GM21390 (cell line): ENCODE measurements at regions not wholly inside any gene's neighbourhood (a gene's known extent, or its start where the extent isn't known, plus 50 kb on each side); places are given as distances from the start of the nearest gene placed in this dataset.

Experiments used
- ATAC-seq: cut with Tn5 transposase; IDR thresholded peaks from one replicate; pipeline ENCODE4 v1.9.1; 2021; ENCODE audit not compliant: unreplicated experiment

DNA sequence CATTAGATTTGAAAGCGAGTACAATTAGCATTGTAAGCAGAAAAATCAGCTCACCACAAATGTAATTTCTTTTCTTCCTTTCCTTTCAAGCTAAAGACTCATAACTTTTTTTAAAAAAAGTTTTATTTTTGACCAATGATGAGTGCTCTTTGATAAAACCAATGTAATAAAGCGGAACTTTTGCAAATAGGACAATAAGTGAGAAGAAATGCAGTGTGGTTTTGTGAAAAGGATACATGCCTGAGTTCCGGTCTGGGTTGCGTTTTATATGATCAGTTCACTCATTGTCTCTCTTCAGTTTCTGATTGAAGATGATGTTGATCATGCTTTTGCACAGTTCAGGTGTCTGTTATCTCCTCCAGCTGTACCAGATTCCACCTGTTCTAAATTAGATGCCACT lies 274.4 kb downstream of the KLF12 start:
- no peak for ATAC-seq

DNA sequence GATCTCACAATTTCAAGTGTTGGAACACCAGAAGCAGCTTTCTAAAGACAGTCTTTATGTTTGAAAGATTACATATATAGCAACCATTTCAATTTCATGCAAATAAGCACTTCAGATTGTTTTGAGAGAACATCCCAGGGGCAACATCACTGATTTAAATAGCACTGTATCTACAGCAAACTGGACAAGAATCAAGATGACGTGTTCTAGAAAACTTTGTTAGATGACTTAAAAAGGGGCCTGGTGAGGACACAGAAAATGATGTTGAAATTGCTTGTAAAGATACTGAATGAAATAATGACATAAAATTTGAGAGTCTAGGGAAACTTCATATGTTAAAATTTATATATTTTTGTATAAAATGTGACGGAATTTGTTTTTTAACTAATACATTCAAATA lies 277.1 kb downstream of the KLF12 start:
- ATAC-seq = no peak

DNA sequence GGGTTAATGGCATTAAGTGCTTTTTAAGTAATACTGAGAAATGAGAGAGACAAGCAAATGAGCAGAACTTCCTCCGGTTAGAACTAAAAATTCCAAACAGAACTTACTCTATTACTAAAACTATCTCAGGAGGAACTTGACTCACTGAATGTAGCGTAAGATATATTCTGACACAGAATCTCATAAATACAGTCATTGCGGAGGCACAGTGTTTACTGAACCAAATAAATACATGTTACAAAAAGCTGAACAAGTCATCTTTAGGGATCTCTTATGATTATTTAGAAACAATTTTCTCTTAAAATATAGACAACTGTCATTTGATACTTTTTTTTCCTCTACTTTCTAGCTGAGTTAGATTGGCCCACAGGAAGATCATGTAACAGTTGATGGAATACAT lies 283.1 kb downstream of the KLF12 start:
- no peak for ATAC-seq

DNA sequence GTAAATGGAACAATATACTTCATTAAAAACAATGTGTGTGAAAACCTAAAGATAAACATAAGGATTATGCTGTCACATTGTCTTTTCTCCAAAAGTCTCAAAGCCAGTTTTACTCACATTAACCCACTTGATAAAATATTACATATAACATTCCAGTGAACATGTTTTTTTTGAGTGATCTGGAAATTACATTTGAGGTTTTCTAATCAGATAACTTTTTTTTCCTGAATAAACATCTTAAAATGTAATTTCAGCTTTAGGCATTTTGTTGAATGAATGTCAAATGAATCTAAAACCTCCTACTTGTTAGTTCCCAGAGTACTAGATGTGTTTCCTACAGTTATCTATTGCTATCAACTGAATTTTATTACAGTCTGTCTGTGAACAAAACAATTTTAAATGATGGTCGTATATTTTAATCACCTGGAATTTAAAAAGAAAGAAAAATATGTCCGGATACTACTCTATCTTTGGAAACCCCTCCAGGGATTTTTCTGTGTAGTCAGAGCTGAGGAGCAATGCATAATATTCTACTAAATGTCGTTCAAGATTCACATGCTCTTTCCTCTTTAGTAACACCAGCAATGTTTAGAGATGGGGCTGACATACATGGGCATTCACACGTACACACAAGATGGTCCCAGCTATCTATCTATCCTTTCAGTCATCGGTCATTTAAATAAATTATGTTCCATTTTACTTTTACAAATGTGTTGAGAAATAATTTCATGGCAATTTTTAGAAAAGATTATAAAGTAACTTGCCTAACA lies 283.9 kb downstream of the KLF12 start:
- ATAC-seq = no peak

DNA sequence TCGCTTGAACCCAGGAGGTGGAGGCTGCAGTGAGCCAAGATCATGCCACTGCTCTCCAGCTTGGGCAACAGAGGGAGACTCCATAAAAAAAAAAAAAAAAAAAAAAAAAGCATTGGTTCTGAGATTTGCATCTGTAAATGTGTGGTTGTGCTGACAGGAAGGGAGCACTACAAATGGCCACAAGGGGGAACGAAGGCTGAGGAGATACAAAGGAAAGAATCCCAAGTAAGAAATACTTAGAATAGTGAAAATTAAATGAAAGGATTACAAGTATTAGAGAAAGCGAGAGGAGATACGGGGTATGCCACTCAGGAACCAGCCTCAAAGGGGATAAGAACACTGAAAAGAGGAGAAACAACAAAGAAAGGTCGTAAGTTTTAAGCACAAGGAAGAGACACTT lies 284.9 kb downstream of the KLF12 start:
- ATAC-seq = no peak

DNA sequence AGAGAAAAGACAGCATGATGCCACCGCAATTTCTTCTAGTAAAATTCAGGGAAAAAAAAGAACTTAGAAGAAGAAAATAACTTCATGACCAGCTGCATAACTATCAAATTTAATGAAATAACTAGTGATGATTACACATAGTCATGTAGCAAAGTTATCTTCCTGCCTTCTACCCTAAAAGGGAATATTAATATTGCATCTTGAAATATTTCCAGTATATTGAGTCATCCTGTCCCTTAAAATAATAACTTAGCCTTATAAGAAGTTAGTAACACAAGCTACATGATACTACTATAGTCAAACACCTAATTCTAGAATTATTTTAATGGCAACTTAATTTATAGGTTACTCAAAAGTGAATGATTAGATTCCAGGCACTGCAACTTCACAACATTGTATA lies 289.2 kb downstream of the KLF12 start:
- no peak for ATAC-seq

DNA sequence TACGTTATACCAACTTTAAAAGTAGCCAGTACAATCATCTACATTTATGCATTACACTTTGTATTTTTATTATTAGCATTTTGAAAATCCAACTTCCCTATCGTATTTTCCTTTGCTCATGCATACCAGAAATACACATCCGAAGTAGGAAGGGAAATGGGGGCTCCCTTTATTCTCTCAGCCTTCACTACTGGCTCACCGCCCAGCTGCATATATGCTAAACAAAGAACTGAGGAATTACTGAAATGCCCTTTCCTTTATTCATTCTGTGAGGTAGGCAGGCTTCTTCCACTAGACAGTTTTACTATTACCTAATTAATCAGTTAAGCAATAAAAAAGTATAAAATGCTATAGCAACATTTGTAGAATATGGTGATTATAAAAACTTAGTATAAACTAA lies 291.6 kb downstream of the KLF12 start:
- no peak for ATAC-seq

DNA sequence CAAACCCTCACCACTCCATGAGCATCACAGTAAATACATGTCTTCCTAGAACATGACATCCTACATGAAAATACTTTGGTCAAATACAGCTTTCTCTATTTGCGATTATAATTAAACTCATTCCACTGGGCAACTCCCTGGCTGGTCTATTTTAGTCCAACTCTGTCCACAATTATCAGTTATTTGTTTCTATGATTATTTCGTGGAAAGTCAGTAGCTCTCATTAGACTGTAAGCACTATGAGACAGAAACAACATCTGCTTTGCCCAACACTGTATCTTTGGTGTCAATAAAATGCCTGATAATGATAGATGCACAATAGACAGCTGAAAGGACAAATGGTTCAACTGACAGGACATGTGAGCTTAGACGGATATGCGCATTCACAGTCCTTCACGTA lies 292.0 kb downstream of the KLF12 start:
- no peak for ATAC-seq

DNA sequence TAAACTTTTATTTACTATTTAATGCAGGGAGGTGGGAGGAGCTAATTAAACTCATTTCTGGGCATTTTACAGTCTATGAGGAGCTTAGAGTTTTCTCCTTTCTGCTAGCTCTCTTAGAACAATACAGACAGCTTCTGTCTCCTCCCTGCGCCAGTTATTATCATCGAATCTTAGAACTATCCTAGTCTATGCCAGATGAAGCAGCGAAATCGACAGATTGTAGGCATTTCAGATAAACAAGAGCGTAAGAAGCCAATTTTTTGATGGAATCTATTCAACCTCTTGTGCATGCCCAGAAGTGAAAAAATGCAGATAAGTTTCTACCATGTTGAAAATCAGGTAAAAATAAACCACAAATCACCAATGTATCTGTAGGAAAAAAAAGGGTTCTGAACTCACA lies 297.1 kb downstream of the KLF12 start:
- no peak for ATAC-seq

DNA sequence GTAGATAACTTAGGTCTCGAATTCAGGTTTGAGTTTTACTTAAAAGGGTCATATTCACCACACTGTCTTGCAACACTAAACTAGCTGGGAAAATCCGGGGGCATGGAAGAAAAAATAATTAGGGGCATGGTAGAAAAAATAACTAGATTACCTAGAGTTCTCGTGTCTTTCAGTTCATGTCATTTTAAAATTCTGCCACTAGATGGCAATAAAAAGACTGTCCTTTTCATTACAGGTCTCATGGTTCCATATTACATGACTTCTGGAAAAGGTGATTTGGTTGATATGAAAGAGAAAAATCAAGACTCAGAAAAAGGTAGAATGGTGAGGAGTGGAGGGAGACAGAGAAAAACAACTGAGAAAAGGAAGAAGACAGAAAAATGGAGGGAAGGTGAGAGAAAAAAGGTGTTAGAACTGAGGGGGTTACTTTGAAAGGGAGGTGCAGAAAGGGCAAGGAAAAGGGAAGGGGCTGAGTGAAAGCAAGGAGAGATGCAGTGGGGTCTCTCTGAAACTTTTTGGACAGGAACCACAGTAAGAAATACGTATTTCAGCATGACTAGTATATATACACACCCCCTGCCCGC lies 299.0 kb downstream of the KLF12 start:
- ATAC-seq = peak; percentile 48

DNA sequence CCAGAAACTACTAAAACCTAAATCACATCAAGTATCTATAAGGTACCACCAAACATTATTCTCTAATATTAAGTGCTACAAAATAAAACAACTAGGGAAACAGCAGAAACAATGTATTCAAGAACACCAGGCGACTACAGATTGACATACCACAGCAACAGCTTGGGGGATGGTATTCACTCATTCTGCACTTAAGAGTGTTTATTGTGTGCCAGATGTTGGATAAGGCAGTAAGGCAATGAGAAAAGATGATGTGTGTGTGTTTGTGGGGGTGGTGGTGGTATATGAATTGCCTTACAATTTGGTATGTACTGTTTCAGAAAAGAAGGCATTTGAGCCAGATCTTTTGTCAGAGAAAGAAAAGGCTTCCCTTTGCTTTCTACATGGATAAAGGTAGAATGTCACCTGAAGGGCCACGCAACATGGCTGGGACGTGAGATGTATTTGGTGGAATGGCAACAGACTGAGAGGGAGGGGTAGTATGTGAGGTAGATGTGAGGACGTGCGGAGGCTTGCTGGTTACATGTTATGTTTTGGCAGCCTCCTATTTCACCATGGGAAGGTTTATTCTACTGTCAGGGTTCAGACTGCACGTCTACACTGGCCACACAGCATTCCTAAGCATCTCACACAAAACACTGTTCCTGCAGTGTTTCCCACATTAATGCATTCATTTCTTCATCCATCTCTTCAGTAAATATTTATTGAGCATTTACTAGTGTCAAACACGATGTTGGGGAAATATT lies 300.7 kb downstream of the KLF12 start:
- ATAC-seq = no peak

DNA sequence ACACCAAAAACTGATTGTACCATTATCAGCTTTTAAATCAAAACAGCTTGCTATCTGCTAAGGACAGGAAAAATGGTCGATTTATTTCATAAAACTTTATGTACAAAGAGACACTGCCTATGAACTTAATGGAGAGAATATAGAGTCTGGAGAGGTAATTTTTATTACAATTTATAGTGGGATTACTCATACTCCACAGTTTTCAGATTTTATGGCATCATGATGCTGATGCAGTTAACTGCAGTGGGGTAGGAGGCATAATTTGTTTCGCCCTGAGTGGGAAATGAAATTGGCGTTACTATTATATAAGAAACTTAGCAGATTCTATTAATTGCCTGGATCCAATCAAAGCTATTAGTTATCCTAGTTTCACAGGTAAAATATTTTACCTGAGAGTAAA lies 301.4 kb downstream of the KLF12 start:
- no peak for ATAC-seq

DNA sequence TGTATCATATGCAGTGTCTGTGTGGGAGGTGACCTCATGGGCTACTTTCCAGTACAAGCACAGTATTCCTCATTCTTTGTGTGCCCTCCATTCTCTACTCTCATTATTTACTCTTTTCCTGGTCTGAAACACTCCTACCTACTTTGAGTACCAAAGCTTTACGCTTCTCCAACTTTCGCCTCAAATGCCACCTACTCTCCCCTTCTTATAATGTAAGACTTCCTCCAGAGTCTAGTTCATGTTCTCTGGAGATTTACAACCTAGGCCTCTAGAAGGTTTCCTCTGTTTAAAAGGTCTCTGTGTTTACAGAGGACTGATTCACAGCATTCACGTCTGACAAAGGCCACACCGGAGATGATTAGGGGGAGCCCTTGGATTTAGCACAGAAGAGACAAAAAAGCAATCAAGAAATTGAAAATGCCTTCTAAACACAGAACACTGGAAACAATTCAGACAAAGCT lies 302.0 kb downstream of the KLF12 start:
- ATAC-seq = no peak

DNA sequence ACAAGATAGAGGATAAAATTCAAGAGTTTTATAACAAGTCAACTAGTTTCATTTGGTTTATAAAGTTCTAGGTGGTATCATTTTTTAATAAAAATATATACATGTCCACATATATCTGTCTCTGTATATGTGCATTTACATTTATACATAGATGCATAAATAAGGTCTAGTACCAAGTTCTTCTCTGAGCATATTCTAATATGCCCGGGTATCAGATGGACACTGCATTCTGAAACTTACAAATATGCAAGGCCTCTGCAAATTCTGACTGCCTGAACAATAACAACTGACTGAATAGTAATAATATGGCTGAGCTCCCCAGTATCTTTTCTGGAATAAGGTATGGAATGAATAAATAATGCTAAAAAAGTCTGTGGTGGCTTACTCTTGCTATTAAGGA lies 304.8 kb downstream of the KLF12 start:
- ATAC-seq = no peak

DNA sequence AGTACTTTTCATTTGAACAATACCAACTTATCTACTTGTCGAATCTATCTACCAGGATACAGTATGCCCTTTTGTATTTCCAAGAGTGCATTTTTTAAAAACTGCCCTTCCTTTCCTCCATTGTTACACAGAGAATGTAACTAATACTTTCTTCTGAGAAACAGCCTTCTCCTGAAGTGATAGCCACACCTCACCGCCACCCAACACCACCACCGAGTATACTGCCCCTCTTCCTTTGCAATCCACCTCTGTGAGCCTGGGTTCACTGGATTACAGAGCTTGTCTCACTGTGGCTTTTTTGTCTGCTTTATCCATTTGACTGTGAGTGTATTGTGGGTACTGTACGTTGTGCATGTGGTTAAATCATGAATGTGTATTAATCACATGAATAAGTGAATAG lies 305.4 kb downstream of the KLF12 start:
- no peak for ATAC-seq

DNA sequence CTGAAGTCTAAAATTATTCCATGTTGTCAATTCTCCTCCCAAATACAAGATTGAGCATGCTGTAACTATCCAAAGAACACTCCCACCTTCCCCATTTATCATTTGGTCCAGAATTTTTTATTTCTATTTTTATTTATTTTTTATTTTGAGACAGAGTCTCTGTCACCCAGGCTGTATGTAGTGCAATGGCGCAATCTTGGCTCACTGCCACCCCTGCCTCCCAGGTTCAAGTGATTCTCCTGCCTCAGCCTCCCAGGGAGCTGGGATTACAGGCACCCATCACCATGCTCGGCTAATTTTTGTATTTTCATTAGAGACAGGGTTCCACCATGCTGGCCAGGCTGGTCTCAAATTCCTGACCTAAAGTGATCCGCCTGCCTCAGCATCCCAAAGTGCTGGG lies 306.8 kb downstream of the KLF12 start:
- ATAC-seq = no peak

DNA sequence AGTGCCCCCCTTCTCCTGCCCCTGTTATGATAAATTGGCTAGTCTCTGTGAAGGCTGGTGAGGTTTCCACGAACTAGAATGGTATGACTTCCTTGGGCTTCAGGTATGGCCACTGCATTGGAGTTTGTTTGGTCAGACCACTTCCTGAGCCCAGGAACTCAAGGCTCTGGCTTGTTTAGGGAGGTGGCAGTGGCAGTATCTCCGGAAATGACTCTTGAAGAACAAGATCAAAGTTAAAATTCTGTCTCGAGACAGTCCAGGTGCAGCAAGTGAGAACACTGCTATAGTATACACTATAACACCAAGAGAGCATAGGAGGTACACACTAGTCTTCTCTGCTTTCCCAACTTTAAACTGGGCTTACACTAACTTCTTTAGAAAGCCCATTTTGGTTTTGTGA lies 309.1 kb downstream of the KLF12 start:
- no peak for ATAC-seq

DNA sequence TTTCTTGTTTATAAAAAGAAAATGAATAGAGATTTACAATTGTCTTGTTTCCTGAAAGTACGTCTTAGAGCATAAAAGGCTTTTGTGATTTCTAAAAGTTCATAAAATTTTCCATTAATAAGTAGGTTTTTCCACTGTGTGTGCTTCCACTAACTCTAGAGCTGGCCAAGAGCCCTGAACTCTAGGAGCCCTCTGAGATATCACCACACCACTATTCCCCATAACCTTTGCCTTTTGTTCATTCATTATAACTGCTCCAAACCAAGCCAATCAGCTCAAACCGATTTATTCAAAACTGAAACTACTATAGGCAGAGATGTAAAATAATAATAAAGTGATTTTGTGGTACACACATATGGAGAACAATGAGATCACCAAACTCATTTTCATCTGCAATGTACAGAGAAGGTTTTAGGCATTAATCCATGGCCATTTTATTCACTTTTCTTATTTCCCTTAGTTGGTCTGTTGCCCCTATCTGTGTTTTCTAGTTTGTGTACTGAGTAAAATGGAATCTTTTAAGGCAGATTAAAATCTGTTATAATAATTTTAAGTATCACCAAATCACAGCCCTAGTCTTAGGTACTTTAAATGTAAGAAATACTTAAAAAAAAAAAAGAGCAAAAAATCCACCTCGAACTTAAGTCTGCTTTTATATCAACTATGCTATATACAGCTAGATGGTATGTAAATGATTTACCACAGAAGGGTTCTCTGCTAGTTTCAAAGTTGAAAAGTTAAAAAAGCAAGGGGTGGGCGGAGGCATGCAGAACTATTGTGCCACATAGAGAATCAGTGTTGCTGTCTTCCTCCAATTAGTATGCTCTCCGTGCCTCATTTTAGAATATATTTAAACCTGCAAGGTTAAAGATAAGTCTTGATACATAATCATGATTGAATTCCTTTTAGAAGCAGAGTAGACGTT lies 311.3 kb downstream of the KLF12 start:
- no peak for ATAC-seq

DNA sequence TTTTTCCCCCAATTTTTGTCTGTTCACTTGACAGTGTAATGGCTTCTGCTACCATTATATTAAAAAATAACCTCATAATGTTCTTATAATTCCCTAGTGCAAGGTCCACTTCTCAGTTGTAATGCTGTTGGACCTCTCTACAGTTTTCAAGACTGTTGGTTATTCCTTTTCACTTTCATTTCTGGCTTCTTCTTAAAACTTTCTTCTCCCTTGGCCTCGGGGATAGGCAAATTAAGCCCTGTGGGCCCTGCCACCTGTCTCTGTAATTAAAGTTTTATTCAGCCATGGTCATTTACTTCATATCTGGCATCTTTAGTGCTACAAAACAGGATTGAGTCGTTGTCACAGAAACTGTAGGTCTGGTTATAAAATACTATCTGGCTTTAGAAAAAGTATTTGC lies 313.5 kb downstream of the KLF12 start:
- peak; percentile 67 for ATAC-seq

DNA sequence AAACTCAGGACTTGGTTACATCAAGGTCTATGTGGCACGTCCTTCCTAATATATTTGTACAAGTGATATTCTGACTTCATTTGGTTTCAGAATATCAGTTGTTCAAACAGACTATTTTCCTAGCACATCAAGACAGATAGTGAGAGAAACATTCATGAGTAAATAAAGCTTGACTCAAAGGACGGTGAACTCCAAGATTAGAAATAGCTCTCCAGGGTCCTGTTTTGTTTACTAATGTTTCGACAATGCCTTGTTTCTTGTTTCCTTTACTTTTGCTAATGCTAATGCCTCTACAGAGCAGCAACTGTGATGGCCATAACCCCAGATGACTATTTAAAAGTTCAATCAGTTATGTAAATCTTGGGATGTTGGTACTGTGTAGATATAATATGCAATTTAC lies 313.9 kb downstream of the KLF12 start:
- peak; percentile 16 for ATAC-seq

DNA sequence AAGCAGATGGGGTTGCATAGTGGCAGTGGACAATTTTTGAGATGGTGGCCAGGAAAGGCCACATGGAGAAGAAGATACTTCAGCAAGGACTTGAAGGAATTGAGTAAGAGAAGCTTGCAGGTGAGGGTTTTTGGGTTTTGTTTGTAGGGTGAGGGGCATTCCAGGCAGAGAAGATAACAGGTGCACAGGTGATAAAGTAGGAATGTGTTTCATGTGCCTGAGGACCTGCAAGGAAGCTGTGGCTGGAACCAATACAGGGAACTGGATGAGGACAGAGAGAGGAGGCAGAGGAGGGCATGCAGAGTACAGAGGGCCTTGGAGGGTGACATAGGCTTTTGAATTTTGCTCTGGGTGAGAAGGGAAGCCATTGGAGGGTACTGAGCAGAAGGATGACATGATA lies 314.5 kb downstream of the KLF12 start:
- no peak for ATAC-seq
